Left renal pelvis (tissue), 4 donors: ENCODE measurements at regions not wholly inside any gene's neighbourhood (a gene's known extent, or its start where the extent isn't known, plus 50 kb on each side); places are given as distances from the start of the nearest gene placed in this dataset.
"Not testable (repeated sequence)": the region's sequence is repeated elsewhere in the genome, so short reads cannot be mapped to it uniquely, and the experiment has no call there.

ENCODE experiments used
- DNase-seq, 4 donors: peaks; one replicate each; pipeline ENCODE4 v3.0.0-alpha.2; 2013; ENCODE audit warnings: low read depth in 4 of 4, low spot score in 3 of 4

DNA sequence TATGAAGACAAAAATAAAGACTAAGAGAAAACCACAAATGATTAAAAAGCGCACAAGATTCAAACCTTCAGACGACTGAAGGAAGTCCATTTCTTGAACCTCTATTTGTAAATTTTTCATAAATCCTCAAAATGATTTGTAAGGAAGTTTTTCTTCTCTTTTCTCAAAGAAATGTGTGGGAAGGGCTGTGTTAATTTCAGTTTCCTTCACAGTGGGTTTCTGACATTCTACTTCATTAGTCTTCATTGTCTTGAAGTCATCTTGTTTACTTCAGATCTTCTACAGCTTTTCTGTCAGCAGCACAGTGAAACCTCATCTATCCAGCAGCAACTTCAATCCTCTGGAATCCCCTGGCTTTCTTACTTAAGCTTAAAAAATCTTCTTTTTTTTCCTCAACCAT is 87.6 kb upstream of the MYLIP start:
- DNase-seq: no peak

- no peak for DNase-seq
Measured at GRCh38 chr6:16040628-16040974, 88.3 kb upstream of the MYLIP start.

GRCh38 chr6:16039892-16040627 is 88.8 kb upstream of the MYLIP start:
- DNase-seq: not testable (repeated sequence)

GRCh38 chr6:16038938-16039337 is 89.9 kb upstream of the MYLIP start:
- no peak for DNase-seq

- DNase-seq: no peak
Measured at GRCh38 chr6:16035488-16036080, 93.3 kb upstream of the MYLIP start.

- DNase-seq: no peak
Measured at GRCh38 chr6:16033214-16033613, 95.7 kb upstream of the MYLIP start.

DNA sequence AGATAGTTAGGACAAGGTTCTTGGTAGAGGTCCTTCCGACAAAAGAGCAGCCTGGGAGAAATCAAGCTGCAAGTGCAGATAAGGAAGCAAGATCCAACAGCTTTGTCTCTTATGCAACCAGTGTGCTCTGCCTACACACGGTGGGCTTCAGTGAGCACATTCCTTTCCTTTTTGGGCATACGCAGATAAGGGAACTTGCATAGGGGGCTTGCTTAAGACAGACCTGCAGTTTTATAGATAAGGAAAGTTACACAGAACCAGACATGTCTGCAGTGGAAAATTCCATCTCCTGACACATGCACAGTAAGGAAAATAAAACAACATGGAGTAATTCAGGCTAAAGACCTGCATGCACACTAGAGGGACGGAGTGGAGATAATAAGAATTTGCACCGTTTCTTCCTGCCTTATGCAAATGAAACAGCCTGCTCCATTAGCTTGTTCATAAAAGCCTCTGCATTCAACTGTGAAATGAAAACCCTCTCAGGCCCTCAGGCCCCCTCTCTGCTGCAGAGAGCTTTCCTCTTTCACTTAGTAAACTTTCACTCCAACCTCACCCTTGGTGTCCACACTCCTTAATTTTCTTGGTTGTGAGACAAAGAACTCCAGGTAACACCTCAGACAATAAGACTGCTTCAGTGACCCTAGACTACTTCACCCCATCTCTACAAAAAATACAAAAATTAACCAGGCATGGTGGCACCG is 97.5 kb upstream of the MYLIP start:
- DNase-seq: no peak

DNA sequence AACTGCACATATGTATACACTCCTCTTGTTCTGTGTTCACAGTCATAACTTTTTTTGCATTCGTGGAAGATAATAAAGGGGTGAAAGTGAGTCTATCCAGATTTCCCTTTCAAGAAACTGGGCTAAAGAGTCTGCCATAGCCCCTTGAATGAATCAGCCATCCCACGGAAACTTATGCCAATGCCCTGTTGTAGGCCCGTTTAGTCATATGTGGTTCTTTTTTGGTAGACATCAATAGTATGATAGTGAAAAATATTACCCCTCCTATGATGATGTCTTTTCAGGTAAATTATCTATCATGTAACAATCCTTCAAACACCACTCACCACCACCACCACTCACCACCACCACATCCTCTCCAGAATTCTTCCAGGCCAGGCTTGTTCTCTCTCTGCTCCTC is 99.9 kb upstream of the MYLIP start:
- DNase-seq: no peak

GRCh38 chr6:16020259-16020658 is 108.6 kb upstream of the MYLIP start:
- no peak for DNase-seq

DNA sequence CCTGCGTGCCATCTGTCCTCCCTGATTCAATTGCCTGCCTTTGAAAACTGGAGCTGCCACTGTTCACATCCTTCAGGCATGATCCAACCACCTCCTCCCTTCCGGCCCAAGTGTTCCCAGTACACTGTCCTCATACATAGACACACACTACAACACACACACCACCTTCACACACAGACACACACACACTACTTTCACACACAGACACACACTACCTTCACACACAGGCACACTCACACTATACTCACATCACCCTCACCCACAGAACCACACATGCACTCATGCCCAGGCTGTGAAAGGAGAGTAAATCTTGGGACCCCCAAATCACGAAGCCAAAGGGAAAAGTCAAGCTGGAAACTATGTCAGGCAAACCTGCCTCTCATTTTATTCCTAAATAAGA is 109.4 kb upstream of the MYLIP start:
- DNase-seq: no peak

DNA sequence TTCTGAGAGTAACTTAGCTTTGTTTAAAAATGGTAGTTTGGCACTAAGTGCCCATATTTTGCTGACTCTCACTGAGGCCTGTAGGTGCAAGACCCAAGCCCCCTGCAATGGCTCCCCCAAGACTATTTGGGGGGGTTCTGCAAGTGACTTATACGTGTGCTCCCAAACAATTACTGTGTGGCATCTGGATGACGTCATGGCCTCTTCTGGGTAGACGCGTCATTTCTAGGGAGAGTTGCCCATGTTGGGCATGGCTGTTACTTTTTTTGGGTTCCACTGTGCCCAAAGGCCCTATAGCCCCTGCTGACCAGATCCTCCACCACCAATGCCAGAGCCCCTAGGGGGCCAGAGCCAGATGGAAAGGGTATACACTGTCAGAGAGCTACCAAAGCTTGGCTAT is 110.3 kb upstream of the MYLIP start:
- DNase-seq: no peak

- DNase-seq: not testable (repeated sequence)
Measured at GRCh38 chr6:16014325-16014724, 114.6 kb upstream of the MYLIP start.

DNA sequence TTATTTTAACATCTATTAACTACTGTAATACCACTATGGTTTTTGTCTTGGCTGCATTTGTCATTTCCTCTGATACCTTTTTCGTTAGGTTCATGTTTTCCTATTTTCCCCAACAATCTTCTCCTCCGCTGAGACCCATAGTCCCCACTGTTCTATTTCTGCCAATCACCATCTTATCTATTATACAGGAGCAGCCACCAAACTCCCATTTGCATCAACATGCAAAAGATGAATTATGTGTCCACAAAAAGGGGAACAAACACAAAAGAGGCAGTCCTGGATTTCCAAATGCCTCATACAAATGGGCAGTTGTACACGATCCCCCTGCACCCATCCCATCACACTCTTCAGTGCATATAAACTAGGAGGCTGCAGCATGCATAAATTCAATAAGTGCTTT is 121.7 kb upstream of the MYLIP start:
- DNase-seq: no peak

DNA sequence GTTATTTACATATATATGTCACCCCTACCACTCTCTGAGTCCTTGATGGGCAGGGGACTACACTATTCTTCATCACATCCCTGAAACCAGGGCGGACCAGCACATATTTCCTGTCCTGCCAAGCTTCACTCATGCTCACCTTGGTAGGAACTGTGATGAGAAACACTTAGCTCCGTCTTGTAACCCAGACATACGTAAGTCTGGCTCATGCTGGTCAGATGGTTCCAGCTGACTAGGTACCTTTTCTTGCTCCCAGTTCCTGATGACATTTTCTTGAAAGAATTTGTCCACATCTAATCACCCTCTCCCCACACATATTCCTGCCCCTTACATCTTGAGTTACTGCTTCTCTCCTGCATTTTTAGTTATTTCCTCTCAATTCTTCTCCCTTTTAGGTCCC is 122.2 kb upstream of the MYLIP start:
- DNase-seq: no peak

- no peak for DNase-seq
Measured at GRCh38 chr6:16004934-16005679, 123.8 kb upstream of the MYLIP start.

DNA sequence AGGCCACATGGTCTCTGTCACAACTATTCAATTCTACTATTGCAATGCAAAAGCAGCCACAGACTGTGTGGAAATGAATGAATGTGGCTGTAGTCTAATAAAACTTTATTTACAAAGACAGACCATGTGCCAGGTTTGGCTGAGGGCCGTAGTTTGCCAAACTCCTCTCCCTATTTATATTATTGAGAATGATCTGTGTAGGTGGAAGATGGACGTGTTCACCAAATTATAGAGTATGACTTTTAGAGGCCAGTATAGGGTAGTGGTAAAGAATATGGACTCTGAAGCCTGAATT is 125.7 kb upstream of the MYLIP start:
- no peak for DNase-seq

GRCh38 chr6:16002332-16003196 is 126.3 kb upstream of the MYLIP start:
- DNase-seq: no peak

DNA sequence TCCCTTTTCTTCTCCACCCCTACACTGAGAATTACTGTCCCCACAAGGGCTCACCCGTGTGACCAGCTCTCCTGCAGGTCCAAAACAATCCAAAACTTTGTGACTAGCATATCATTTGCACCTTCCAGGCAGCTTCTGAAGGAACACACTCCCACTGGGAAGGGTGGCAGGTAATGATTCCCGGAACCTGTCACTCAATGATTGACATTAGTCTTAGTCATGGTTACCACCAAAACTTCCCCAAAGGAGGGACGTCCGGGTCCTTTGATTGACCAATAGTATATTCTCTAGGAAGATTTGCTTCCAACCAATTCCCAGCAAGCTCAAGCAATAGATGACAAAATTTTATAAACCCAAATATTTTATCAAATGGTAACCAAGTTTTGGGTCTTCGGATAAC is 127.7 kb upstream of the MYLIP start:
- DNase-seq: no peak

GRCh38 chr6:15999201-15999600 is 129.7 kb upstream of the MYLIP start:
- DNase-seq: no peak

GRCh38 chr6:15997586-15998388 is 131.1 kb upstream of the MYLIP start:
- no peak for DNase-seq
